ENCODE measurements at regions not wholly inside any gene's neighbourhood (a gene's known extent, or its start where the extent isn't known, plus 50 kb on each side); places are given as distances from the start of the nearest gene placed in this dataset.

- H3K9me3 Mint-ChIP-seq, result no peaks in the 10 kb centered on the region
- H3K36me3 Mint-ChIP-seq (ENCODE audit: low read depth), result no peaks in the 10 kb centered on the region
- no peak overlapping the region for H3K4me3 Mint-ChIP-seq
- no peaks in the 10 kb centered on the region for H3K4me1 Mint-ChIP-seq (ENCODE audit: low read depth)
- intact Hi-C loops (cut with micrococcal nuclease), result no loop called here
- no peaks in the 10 kb centered on the region for H3K27me3 Mint-ChIP-seq
- H3K27ac Mint-ChIP-seq, result no peak overlapping the region
Observed at GRCh38 chr9:73845539-73845938, 651.6 kb upstream of the RORB start.

GRCh38 chr9:73845954-73846690, 651.0 kb upstream of the RORB start:
- Mint-ChIP-seq H3K36me3 (ENCODE audit: low read depth) (no peaks in the 10 kb centered on the region), H3K27ac (no peak overlapping the region), H3K9me3 (no peaks in the 10 kb centered on the region), H3K4me3 (no peak overlapping the region), H3K27me3 (no peaks in the 10 kb centered on the region), H3K4me1 (ENCODE audit: low read depth) (no peaks in the 10 kb centered on the region)
- intact Hi-C loops (cut with micrococcal nuclease), result no loop called here

GRCh38 chr9:73847536-73847935, 649.6 kb upstream of the RORB start:
- Mint-ChIP-seq H3K4me1 (ENCODE audit: low read depth) (no peaks in the 10 kb centered on the region), H3K36me3 (ENCODE audit: low read depth) (no peaks in the 10 kb centered on the region), H3K27me3 (no peaks in the 10 kb centered on the region), H3K4me3 (no peak overlapping the region), H3K27ac (no peak overlapping the region), H3K9me3 (no peaks in the 10 kb centered on the region)
- intact Hi-C loops (cut with micrococcal nuclease), result no loop called here

- no peak overlapping the region for H3K4me3 Mint-ChIP-seq
- no peaks in the 10 kb centered on the region for H3K27me3 Mint-ChIP-seq
- H3K9me3 Mint-ChIP-seq, result no peaks in the 10 kb centered on the region
- no peaks in the 10 kb centered on the region for H3K36me3 Mint-ChIP-seq (ENCODE audit: low read depth)
- intact Hi-C loops (cut with micrococcal nuclease), result no loop called here
- no peaks in the 10 kb centered on the region for H3K4me1 Mint-ChIP-seq (ENCODE audit: low read depth)
- H3K27ac Mint-ChIP-seq, result no peak overlapping the region
Observed at GRCh38 chr9:73853549-73853948, 643.6 kb upstream of the RORB start.

GRCh38 chr9:73855206-73855605, 641.9 kb upstream of the RORB start:
- Mint-ChIP-seq H3K4me3 (no peak overlapping the region), H3K27me3 (no peaks in the 10 kb centered on the region), H3K4me1 (ENCODE audit: low read depth) (no peaks in the 10 kb centered on the region), H3K27ac (no peak overlapping the region), H3K9me3 (no peaks in the 10 kb centered on the region), H3K36me3 (ENCODE audit: low read depth) (no peaks in the 10 kb centered on the region)
- intact Hi-C loops (cut with micrococcal nuclease), result no loop called here

GRCh38 chr9:73863924-73864323, 633.2 kb upstream of the RORB start:
- intact Hi-C loops (cut with micrococcal nuclease), result no loop called here
- Mint-ChIP-seq H3K27me3 (no peaks in the 10 kb centered on the region), H3K4me3 (no peak overlapping the region), H3K4me1 (ENCODE audit: low read depth) (no peaks in the 10 kb centered on the region), H3K9me3 (no peaks in the 10 kb centered on the region), H3K36me3 (ENCODE audit: low read depth) (no peaks in the 10 kb centered on the region), H3K27ac (no peak overlapping the region)

- intact Hi-C loops (cut with micrococcal nuclease), result no loop called here
- no peaks in the 10 kb centered on the region for H3K36me3 Mint-ChIP-seq (ENCODE audit: low read depth)
- no peak overlapping the region for H3K4me3 Mint-ChIP-seq
- no peaks in the 10 kb centered on the region for H3K4me1 Mint-ChIP-seq (ENCODE audit: low read depth)
- no peaks in the 10 kb centered on the region for H3K9me3 Mint-ChIP-seq
- H3K27ac Mint-ChIP-seq, result no peak overlapping the region
- no peaks in the 10 kb centered on the region for H3K27me3 Mint-ChIP-seq
Observed at GRCh38 chr9:73866451-73866850, 630.7 kb upstream of the RORB start.

GRCh38 chr9:73869264-73869663, 627.9 kb upstream of the RORB start:
- Mint-ChIP-seq H3K4me3 (no peak overlapping the region), H3K4me1 (ENCODE audit: low read depth) (no peaks in the 10 kb centered on the region), H3K36me3 (ENCODE audit: low read depth) (no peaks in the 10 kb centered on the region), H3K9me3 (no peaks in the 10 kb centered on the region), H3K27me3 (peaks cover 5% of the 10 kb centered on the region), H3K27ac (no peak overlapping the region)
- intact Hi-C loops (cut with micrococcal nuclease), result no loop called here

GRCh38 chr9:73871636-73872035, 625.5 kb upstream of the RORB start:
- Mint-ChIP-seq H3K4me1 (ENCODE audit: low read depth) (no peaks in the 10 kb centered on the region), H3K4me3 (no peak overlapping the region)
- intact Hi-C loops (cut with micrococcal nuclease), result no loop called here

GRCh38 chr9:73872701-73873100, 624.4 kb upstream of the RORB start:
- intact Hi-C loops (cut with micrococcal nuclease), result no loop called here
- Mint-ChIP-seq H3K27ac (no peak overlapping the region), H3K4me1 (ENCODE audit: low read depth) (no peaks in the 10 kb centered on the region)

More at GRCh38 chr9:73871636-73872035, 625.5 kb upstream of the RORB start:
- Mint-ChIP-seq H3K36me3 (ENCODE audit: low read depth) (no peaks in the 10 kb centered on the region), H3K27ac (no peak overlapping the region), H3K9me3 (no peaks in the 10 kb centered on the region), H3K27me3 (peaks cover 5% of the 10 kb centered on the region)

GRCh38 chr9:73880101-73880500, 617.0 kb upstream of the RORB start:
- Mint-ChIP-seq H3K4me3 (no peak overlapping the region), H3K27me3 (no peaks in the 10 kb centered on the region), H3K36me3 (ENCODE audit: low read depth) (no peaks in the 10 kb centered on the region), H3K27ac (no peak overlapping the region), H3K9me3 (peaks cover 8% of the 10 kb centered on the region), H3K4me1 (ENCODE audit: low read depth) (no peaks in the 10 kb centered on the region)
- intact Hi-C loops (cut with micrococcal nuclease), result no loop called here

More at GRCh38 chr9:73872701-73873100, 624.4 kb upstream of the RORB start:
- Mint-ChIP-seq H3K9me3 (no peaks in the 10 kb centered on the region), H3K36me3 (ENCODE audit: low read depth) (no peaks in the 10 kb centered on the region), H3K27me3 (peaks cover 5% of the 10 kb centered on the region), H3K4me3 (no peak overlapping the region)

- peaks cover 8% of the 10 kb centered on the region for H3K9me3 Mint-ChIP-seq
- H3K27ac Mint-ChIP-seq, result no peak overlapping the region
- H3K4me3 Mint-ChIP-seq, result no peak overlapping the region
- intact Hi-C loops (cut with micrococcal nuclease), result no loop called here
- no peaks in the 10 kb centered on the region for H3K27me3 Mint-ChIP-seq
- H3K36me3 Mint-ChIP-seq (ENCODE audit: low read depth), result no peaks in the 10 kb centered on the region
- H3K4me1 Mint-ChIP-seq (ENCODE audit: low read depth), result no peaks in the 10 kb centered on the region
Observed at GRCh38 chr9:73889023-73889422, 608.1 kb upstream of the RORB start.

GRCh38 chr9:73890685-73891277, 606.4 kb upstream of the RORB start:
- no peaks in the 10 kb centered on the region for H3K4me1 Mint-ChIP-seq (ENCODE audit: low read depth)
- no peaks in the 10 kb centered on the region for H3K9me3 Mint-ChIP-seq
- no peak overlapping the region for H3K27ac Mint-ChIP-seq
- H3K4me3 Mint-ChIP-seq, result no peak overlapping the region
- intact Hi-C loops (cut with micrococcal nuclease), result no loop called here
- H3K36me3 Mint-ChIP-seq (ENCODE audit: low read depth), result no peaks in the 10 kb centered on the region
- H3K27me3 Mint-ChIP-seq, result no peaks in the 10 kb centered on the region

- H3K4me3 Mint-ChIP-seq, result no peak overlapping the region
- H3K27me3 Mint-ChIP-seq, result no peaks in the 10 kb centered on the region
- no peaks in the 10 kb centered on the region for H3K36me3 Mint-ChIP-seq (ENCODE audit: low read depth)
- intact Hi-C loops (cut with micrococcal nuclease), result no loop called here
- H3K9me3 Mint-ChIP-seq, result peaks cover 7% of the 10 kb centered on the region
- no peak overlapping the region for H3K27ac Mint-ChIP-seq
- H3K4me1 Mint-ChIP-seq (ENCODE audit: low read depth), result no peaks in the 10 kb centered on the region
Observed at GRCh38 chr9:73892335-73892734, 604.8 kb upstream of the RORB start.

- Mint-ChIP-seq H3K27me3 (no peaks in the 10 kb centered on the region), H3K4me3 (no peak overlapping the region), H3K4me1 (ENCODE audit: low read depth) (no peaks in the 10 kb centered on the region), H3K36me3 (ENCODE audit: low read depth) (no peaks in the 10 kb centered on the region), H3K9me3 (peaks cover 9% of the 10 kb centered on the region), H3K27ac (no peak overlapping the region)
- intact Hi-C loops (cut with micrococcal nuclease), result no loop called here
Observed at GRCh38 chr9:73893230-73893629, 603.9 kb upstream of the RORB start.
